ENCODE measurements at regions not wholly inside any gene's neighbourhood (a gene's known extent, or its start where the extent isn't known, plus 50 kb on each side); places are given as distances from the start of the nearest gene placed in this dataset.

GRCh38 chr6:113004054-113004453 is 656.9 kb downstream of the RFPL4B start:
- no peak for DNase-seq (ENCODE audit: low spot score)
- Histone ChIP-seq H3K4me3 (no peak overlapping the region), H3K27ac (no peak overlapping the region)
- TF ChIP-seq CTCF (IDR thresholded peaks at IDR 0.05): no peak

GRCh38 chr6:113004470-113005270 is 657.5 kb downstream of the RFPL4B start:
- TF ChIP-seq CTCF (IDR thresholded peaks at IDR 0.05): no peak

GRCh38 chr6:113006494-113006893 is 659.4 kb downstream of the RFPL4B start:
- no peak for DNase-seq (ENCODE audit: low spot score)
- no peak overlapping the region for H3K27ac ChIP-seq
- TF ChIP-seq CTCF (IDR thresholded peaks at IDR 0.05): no peak
- no peak overlapping the region for H3K4me3 ChIP-seq

More at GRCh38 chr6:113004470-113005270, 657.5 kb downstream of the RFPL4B start:
- Histone ChIP-seq H3K27ac (no peak overlapping the region), H3K4me3 (no peak overlapping the region)
- no peak for DNase-seq (ENCODE audit: low spot score)

GRCh38 chr6:113009682-113010081 is 662.6 kb downstream of the RFPL4B start:
- H3K27ac ChIP-seq: no peak overlapping the region
- TF ChIP-seq CTCF (IDR thresholded peaks at IDR 0.05): no peak
- DNase-seq (ENCODE audit: low spot score): no peak
- H3K4me3 ChIP-seq: no peak overlapping the region

GRCh38 chr6:113010196-113010989 is 663.3 kb downstream of the RFPL4B start:
- TF ChIP-seq CTCF (IDR thresholded peaks at IDR 0.05): no peak
- no peak for DNase-seq (ENCODE audit: low spot score)
- no peak overlapping the region for H3K27ac ChIP-seq
- H3K4me3 ChIP-seq: no peak overlapping the region

- Histone ChIP-seq H3K27ac (no peak overlapping the region), H3K4me3 (no peak overlapping the region)
- no peak for TF ChIP-seq CTCF (IDR thresholded peaks at IDR 0.05)
- DNase-seq (ENCODE audit: low spot score): no peak
These were observed 664.3 kb downstream of the RFPL4B start for GRCh38 chr6:113011389-113011788.
